ENCODE measurements at regions not wholly inside any gene's neighbourhood (a gene's known extent, or its start where the extent isn't known, plus 50 kb on each side); places are given as distances from the start of the nearest gene placed in this dataset.
"Not testable (repeated sequence)": the region's sequence is repeated elsewhere in the genome, so short reads cannot be mapped to it uniquely, and the experiment has no call there.

DNA sequence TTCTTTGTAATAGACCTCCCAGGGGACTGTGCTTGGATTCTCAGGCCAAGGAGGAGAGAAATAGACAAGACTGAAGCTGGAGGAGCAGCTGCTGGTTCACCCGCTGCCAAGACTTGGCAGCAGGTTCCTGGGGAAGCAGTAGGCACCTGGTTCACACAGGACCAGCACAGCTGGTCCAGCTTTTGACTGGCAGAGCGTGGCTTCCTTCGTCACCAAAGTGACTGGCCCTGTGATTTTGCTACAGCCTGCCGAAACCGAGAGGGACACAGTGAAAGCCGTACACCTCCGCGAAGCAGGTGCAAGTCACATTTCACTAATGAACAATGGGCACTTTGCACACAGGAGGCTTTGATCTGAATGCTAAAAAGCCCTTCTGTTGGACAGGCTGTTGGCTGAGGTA lies 199.0 kb downstream of the RNF144B start:
- peak; percentile 28 for DNase-seq (ENCODE audit: low read depth)

- peak; percentile 56 for DNase-seq (ENCODE audit: low read depth)
Observed at GRCh38 chr6:18595774-18596530, 208.8 kb downstream of the RNF144B start.

- no peak for DNase-seq (ENCODE audit: low read depth)
Observed at GRCh38 chr6:18596531-18596835, 209.3 kb downstream of the RNF144B start.

DNA sequence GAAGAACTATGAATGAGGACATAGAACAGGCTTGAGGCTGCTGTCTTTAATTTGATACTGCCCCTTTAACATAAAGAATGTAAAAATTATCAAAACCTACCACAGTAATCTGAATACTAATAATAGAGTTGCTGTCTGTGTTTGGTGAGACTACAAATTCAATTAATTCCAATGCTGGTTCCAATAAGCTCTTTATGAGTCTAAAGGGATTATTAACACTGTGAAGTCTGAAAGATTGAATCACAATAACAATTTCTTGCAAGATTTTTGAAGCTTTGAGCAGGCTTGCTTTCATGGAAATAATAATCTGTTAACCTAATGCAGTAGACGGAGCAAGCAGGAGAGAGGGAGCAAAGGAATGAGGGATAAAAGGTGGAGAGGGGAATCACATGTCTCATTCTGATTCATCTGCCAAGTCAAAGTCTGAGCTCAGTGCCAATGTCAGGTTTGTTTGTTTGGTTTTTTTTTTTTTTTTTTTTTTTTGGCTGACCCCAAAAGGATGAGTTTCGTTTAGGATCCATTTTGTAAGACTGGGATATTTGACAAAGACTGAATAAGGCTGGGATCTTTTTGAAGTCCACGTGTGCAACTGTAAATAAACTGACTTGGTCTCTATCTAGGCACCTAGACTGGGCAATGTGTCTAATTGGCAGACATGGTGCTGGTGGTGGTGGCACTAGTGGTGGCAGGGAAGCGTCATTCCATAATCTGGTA lies 211.6 kb downstream of the RNF144B start:
- DNase-seq (ENCODE audit: low read depth): no peak

DNA sequence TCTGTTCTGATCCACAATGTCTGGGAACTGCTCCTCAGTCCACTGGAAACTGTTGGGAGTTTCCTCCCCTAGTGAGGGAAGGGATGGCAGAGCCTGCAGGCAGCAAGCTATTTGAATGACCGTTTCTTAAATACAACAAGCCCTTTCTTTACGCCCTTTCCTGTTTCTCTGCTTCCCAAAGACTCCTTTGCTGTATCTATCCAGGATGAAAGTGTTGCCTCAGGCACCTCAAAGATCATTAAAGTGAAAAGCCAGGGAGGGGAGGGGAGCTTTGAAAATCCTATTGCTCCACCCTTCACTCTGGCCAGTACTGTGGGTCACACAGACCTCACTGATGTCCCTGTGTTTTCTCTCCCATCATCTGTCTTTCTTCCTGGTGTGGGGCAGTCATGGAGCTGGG lies 213.1 kb downstream of the RNF144B start:
- no peak for DNase-seq (ENCODE audit: low read depth)

GRCh38 chr6:18601516-18602020 lies 214.4 kb downstream of the RNF144B start:
- no peak for DNase-seq (ENCODE audit: low read depth)

GRCh38 chr6:18602931-18603330 lies 215.8 kb downstream of the RNF144B start:
- no peak for DNase-seq (ENCODE audit: low read depth)

GRCh38 chr6:18603361-18603760 lies 216.2 kb downstream of the RNF144B start:
- no peak for DNase-seq (ENCODE audit: low read depth)

DNA sequence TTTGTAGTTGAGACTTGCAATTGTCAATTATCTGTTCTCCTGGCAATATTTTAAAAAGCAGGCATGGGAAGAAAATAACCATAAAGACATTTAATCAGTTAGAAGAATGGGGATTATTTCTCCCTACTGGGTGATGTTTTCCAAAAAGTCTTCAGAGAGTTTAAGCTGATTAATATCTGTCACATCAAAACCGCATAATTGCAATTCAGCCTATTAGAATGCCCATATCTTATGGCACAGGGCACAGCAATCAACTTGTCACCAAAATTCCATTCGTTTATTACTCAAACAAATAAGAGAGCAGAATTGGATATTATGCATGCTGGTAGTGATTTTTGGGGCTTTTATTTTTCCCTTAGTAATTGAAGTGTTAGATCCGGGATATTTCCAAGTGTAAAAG lies 218.7 kb downstream of the RNF144B start:
- DNase-seq (ENCODE audit: low read depth): no peak

GRCh38 chr6:18609715-18610114 lies 222.6 kb downstream of the RNF144B start:
- no peak for DNase-seq (ENCODE audit: low read depth)

- no peak for DNase-seq (ENCODE audit: low read depth)
Observed at GRCh38 chr6:18613319-18613925, 226.3 kb downstream of the RNF144B start.

DNA sequence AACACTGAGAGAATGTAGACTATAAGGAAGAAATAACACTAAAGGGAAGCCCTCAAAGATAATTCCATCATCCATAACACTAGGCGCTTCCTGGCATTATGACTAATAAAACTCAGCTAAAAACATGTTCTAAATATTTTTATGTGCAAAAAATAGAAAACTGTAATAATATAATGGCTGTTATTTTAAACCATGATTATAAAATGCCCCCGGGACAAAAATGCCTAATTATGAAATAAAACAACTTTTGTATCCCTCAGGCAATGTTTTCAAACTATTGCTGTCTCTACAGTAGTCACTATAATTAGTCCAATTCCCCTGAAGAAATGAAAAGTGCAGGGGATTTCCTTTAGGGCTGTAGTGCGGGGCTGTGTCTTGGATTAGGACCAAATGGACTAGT lies 242.4 kb downstream of the RNF144B start:
- DNase-seq (ENCODE audit: low read depth): no peak

DNA sequence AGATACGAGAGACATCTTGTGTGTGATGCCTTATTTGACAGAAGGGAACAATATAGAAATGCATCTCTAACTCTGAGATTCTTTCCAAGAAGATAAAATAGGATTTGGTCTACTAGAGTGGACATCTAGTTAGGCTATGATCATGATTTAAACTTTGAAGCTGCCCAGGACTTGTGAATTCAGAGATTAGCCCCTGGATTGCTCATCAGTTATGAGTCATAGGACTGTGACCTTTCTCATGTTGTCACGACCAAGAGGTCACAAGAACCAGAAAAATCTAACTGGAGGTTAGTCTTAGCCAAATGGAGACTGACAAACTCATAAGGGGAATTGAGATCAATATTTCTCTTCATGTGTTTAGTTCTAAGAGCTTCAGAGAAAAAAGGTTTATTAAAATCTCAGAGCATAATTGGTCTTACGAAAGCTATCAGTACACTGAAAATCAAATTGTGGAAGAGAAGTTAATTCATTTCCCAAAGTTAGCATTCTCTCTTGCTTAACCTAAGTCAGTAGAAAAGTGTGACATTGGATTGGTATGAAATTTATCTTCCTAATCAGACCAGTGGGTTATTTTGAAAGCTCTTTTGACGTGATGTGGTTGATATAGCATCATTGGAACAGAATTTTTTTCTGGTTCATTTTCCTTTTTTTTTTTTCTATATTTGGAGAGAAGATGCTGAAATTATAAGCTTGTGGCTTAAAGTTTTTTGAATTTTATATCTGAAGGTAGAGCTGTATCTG lies 245.7 kb downstream of the RNF144B start:
- peak; percentile 69 for DNase-seq (ENCODE audit: low read depth)

DNA sequence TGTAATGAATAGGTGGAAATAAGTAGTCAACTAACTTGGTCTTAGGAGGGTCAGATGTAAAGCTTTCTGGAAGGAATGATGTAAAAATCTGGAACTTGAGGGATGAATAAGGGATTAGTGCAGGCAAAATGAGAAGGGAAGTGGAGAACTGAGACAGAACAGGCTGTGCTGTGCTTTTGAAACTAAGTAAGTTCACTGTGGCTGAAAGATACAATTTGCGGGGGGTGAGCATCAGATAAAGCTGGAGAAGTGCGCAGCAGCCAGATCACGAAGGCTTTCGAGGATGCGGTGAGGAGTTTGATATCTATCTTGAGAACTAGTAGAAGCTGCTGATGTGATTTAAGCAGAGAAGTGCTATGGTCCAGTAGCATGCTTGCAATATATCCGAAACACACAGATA lies 247.8 kb downstream of the RNF144B start:
- no peak for DNase-seq (ENCODE audit: low read depth)

DNA sequence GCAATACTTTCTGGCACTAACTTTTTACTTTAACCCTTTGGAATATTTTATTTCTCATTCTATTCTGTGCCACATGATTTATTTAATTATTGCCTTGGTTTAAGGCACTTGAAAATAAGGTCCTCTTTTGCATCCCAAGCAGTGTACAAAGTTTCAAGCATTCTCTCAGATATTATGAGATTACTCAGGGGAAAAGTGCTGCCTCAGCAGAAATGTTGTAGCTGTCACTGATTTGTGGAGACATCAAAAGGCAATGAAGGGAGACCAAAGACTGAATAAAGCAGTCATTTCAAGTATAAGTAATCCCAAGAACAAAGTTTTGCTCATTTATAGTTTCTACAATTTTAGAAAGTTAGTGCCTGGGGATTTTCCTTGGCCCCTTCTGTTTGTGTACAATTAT lies 253.0 kb downstream of the RNF144B start:
- DNase-seq (ENCODE audit: low read depth): no peak

DNA sequence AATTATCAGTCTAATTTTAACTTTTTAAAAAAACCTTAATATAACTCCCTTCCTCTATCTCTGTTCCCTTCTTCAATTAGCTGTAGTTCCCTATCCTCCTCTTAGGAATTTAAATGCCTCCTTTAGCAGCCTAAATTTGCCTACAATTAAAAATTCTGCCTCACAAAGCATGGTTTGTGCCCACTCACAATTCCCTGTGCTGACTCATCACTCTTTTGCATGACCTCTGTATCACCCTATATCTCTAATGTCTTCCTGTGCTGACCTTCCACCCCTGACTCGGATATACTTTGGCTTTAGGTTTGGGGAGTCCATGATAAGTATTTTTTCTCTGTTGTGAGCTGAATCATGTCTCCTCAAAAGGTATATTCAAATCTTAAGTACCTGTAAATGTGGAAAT lies 253.6 kb downstream of the RNF144B start:
- DNase-seq (ENCODE audit: low read depth): no peak

GRCh38 chr6:18654821-18655220 lies 267.7 kb downstream of the RNF144B start:
- no peak for DNase-seq (ENCODE audit: low read depth)

- no peak for DNase-seq (ENCODE audit: low read depth)
Observed at GRCh38 chr6:18656506-18656905, 269.4 kb downstream of the RNF144B start.

DNA sequence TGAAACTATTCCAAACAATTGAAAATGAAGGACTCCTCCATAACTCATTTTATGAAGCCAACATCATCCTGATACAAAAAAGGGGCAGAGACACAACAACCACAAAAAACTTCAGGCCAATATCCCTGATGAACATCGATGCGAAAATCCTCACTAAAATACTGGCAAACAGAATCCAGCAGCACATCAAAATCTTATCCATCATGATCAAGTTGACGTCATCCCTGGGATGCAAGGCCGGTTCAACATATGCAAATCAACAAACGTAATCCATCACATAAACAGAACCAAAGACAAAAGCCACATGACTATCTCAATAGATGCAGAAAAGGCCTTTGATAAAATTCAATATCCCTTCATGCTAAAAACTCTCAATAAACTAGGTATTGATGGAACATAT lies 272.8 kb downstream of the RNF144B start:
- not testable (repeated sequence) for DNase-seq (ENCODE audit: low read depth)

GRCh38 chr6:18663011-18663410 lies 275.9 kb downstream of the RNF144B start:
- no peak for DNase-seq (ENCODE audit: low read depth)

DNA sequence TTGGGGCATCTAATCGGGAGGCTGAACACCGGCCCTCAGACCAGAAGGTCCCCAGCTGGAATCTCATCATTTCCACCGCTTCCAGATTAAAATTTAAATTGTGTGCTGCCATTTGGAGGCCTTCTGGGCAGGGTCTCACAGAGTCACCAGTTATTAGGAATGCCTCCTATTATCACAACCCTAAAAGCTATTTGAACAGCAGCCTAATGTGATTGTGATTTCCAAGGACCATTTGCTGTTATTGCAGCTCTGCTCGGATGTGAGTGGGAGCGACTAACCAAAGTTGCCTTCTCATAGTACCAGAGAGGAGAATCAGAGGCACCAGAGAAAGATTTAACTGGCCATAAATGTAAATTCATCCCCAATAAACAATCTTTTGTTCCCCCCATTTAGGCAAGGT lies 277.3 kb downstream of the RNF144B start:
- DNase-seq (ENCODE audit: low read depth): no peak

DNA sequence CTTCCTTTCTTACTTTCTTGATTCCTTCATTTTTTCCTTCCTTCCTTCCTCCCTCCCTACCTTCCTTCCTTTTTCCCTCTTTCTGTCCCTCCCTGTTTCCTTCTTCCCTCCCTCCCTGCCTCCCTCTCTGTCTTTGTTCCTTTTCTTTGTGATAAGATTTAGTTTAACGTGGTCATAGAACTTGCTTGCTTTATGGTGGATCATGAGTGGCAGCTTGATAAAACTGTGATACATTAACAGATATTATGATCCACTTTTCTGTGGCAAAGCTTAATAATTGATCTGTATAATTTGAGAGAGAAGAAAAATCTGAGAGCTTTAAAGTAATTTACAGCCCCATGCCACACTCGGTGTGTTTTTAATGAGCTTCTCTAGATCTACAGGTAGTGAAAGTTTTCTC lies 280.5 kb downstream of the RNF144B start:
- DNase-seq (ENCODE audit: low read depth): no peak

Data from LHCN-M2 (cell line).